ENCODE measurements at regions not wholly inside any gene's neighbourhood (a gene's known extent, or its start where the extent isn't known, plus 50 kb on each side); places are given as distances from the start of the nearest gene placed in this dataset.

DNA sequence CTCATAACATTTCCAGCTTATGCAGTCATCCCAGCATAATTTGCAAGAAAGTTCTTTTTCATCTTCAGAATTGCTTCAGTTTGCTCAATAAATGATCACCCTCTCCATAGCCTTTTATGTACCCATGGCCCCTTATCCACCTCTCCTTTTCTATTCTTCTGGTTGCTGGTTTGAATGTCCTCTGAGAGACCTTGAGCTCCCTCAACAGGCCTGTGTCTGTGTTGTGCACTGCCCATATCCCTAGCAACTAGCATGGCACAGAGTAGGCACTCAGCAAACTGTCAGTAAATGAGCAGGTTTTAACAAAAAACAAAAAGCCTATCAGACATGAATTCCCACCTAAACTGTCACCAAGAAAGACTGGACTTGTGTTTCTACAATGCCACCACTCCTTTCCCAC, 160.5 kb downstream of the AKAIN1 start:
- no peak overlapping the region for H3K4me2 ChIP-seq (ENCODE audit: insufficient read depth, low read length)
- FAIRE-seq = no peak
- no peak overlapping the region for H3K27ac ChIP-seq (ENCODE audit: extremely low read depth, low read depth, low read length)
- DNase-seq (ENCODE audit: extremely low read depth in 1 of 4, low spot score in 3 of 4) = no peak
- TF ChIP-seq NR2C2 (CRISPR knock-in tag; IDR thresholded peaks at IDR 0.05) (no peak), NR2C2 (tag; IDR thresholded peaks at IDR 0.05) (no peak), SPI1 (IDR thresholded peaks at IDR 0.05; ENCODE audit: borderline replicate concordance, low read depth, low read length) (no peak), KLF10 (CRISPR knock-in tag; IDR thresholded peaks at IDR 0.05) (no peak), ADNP (tag; IDR thresholded peaks at IDR 0.05) (no peak), HMG20A (CRISPR knock-in tag; conservative IDR thresholded peaks at IDR 0.05) (no peak), NCOA1 (IDR thresholded peaks at IDR 0.05; ENCODE audit: low read depth) (no peak), CSDE1 (IDR thresholded peaks at IDR 0.05) (no peak), SMAD2 (IDR thresholded peaks at IDR 0.05; ENCODE audit: low read depth, low read length) (no peak)
- TF ChIP-seq, protein P1, sequence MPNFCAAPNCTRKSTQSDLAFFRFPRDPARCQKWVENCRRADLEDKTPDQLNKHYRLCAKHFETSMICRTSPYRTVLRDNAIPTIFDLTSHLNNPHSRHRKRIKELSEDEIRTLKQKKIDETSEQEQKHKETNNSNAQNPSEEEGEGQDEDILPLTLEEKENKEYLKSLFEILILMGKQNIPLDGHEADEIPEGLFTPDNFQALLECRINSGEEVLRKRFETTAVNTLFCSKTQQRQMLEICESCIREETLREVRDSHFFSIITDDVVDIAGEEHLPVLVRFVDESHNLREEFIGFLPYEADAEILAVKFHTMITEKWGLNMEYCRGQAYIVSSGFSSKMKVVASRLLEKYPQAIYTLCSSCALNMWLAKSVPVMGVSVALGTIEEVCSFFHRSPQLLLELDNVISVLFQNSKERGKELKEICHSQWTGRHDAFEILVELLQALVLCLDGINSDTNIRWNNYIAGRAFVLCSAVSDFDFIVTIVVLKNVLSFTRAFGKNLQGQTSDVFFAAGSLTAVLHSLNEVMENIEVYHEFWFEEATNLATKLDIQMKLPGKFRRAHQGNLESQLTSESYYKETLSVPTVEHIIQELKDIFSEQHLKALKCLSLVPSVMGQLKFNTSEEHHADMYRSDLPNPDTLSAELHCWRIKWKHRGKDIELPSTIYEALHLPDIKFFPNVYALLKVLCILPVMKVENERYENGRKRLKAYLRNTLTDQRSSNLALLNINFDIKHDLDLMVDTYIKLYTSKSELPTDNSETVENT (CRISPR knock-in tag; IDR thresholded peaks at IDR 0.05) = no peak
- TF ChIP-seq, protein P2, sequence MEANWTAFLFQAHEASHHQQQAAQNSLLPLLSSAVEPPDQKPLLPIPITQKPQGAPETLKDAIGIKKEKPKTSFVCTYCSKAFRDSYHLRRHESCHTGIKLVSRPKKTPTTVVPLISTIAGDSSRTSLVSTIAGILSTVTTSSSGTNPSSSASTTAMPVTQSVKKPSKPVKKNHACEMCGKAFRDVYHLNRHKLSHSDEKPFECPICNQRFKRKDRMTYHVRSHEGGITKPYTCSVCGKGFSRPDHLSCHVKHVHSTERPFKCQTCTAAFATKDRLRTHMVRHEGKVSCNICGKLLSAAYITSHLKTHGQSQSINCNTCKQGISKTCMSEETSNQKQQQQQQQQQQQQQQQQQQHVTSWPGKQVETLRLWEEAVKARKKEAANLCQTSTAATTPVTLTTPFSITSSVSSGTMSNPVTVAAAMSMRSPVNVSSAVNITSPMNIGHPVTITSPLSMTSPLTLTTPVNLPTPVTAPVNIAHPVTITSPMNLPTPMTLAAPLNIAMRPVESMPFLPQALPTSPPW (CRISPR knock-in tag; IDR thresholded peaks at IDR 0.05) = no peak
- TF ChIP-seq, protein P3, sequence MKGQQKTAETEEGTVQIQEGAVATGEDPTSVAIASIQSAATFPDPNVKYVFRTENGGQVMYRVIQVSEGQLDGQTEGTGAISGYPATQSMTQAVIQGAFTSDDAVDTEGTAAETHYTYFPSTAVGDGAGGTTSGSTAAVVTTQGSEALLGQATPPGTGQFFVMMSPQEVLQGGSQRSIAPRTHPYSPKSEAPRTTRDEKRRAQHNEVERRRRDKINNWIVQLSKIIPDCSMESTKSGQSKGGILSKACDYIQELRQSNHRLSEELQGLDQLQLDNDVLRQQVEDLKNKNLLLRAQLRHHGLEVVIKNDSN (CRISPR knock-in tag; IDR thresholded peaks at IDR 0.05) = no peak
- TF ChIP-seq, protein P4, sequence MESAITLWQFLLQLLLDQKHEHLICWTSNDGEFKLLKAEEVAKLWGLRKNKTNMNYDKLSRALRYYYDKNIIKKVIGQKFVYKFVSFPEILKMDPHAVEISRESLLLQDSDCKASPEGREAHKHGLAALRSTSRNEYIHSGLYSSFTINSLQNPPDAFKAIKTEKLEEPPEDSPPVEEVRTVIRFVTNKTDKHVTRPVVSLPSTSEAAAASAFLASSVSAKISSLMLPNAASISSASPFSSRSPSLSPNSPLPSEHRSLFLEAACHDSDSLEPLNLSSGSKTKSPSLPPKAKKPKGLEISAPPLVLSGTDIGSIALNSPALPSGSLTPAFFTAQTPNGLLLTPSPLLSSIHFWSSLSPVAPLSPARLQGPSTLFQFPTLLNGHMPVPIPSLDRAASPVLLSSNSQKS (CRISPR knock-in tag; IDR thresholded peaks at IDR 0.05) = no peak
- H2AFZ ChIP-seq (ENCODE audit: low read depth, low read length) = no peak overlapping the region
- 0 out of 2 replicates have a peak, but pooled peaks cover 2% of the 10 kb centered on the region for H3K9me3 ChIP-seq (replicated peaks; ENCODE audit: control insufficient read depth, insufficient read depth, low read depth, low read length)
- ChIA-PET POLR2A (no interaction called here), CTCF (ENCODE audit: low intra/inter-chr PET ratio) (no interaction called here)
- H3K4me1 ChIP-seq (replicated peaks in 1 of 2; ENCODE audit: control insufficient read depth in 2 of 2, insufficient read depth in 2 of 2, low read length in 2 of 2) = no peaks in the 10 kb centered on the region
- no peak overlapping the region for H3K4me3 ChIP-seq
- ATAC-seq = no peak
- H3K9me1 ChIP-seq (ENCODE audit: control insufficient read depth, insufficient read depth, low read length) = no peaks in the 10 kb centered on the region
- in situ Hi-C loops (cut with MboI) = no loop called here
- intact Hi-C loops (cut with micrococcal nuclease) = no loop called here
- H3K36me3 ChIP-seq (ENCODE audit: control insufficient read depth, insufficient read depth, low read length) = no peaks in the 10 kb centered on the region
- no peaks in the 10 kb centered on the region for H3K79me2 ChIP-seq (ENCODE audit: control insufficient read depth, insufficient read depth, low read length)
- no peaks in the 10 kb centered on the region for H3K27me3 ChIP-seq (ENCODE audit: control insufficient read depth in 2 of 2, insufficient read depth in 2 of 2, low read length in 2 of 2)
- H4K20me1 ChIP-seq (replicated peaks; ENCODE audit: control insufficient read depth, insufficient read depth, low read length) = no peaks in the 10 kb centered on the region
- BruUV-seq (replicated peaks) = no TSS peak
- no peak overlapping the region for H3K9ac ChIP-seq (ENCODE audit: insufficient read depth in 1 of 2, low read depth in 2 of 2, low read length in 2 of 2)
